ENCODE measurements at regions not wholly inside any gene's neighbourhood (a gene's known extent, or its start where the extent isn't known, plus 50 kb on each side); places are given as distances from the start of the nearest gene placed in this dataset.
"Not testable (repeated sequence)": the region's sequence is repeated elsewhere in the genome, so short reads cannot be mapped to it uniquely, and the experiment has no call there.

- DNase-seq = peak; percentile 13
- in situ Hi-C loops (cut with MboI) = no loop called here
- Histone ChIP-seq H2AFZ (no peak overlapping the region), H3K4me2 (ENCODE audit: unreplicated experiment) (no peak overlapping the region), H3K27me3 (replicated peaks; ENCODE audit: insufficient read depth) (no peaks in the 10 kb centered on the region), H3K79me2 (ENCODE audit: insufficient read depth) (no peaks in the 10 kb centered on the region), H3K4me3 (no peak overlapping the region), H4K20me1 (ENCODE audit: insufficient read depth) (no peaks in the 10 kb centered on the region), H3K27ac (no peak overlapping the region), H3K9ac (no peak overlapping the region), H3K9me2 (ENCODE audit: insufficient read depth) (no peaks in the 10 kb centered on the region), H3K9me3 (ENCODE audit: low read depth) (no peaks in the 10 kb centered on the region), H3F3A (ENCODE audit: insufficient read depth) (no peaks in the 10 kb centered on the region), H3K4me1 (ENCODE audit: insufficient read depth) (0 out of 2 replicates have a peak, but pooled peaks cover 9% of the 10 kb centered on the region), H3K36me3 (ENCODE audit: low read depth) (no peaks in the 10 kb centered on the region)
- no peak for TF ChIP-seq EZH2 (IDR thresholded peaks at IDR 0.05; ENCODE audit: insufficient read depth, poor library complexity, severe bottlenecking)
- no peak for TF ChIP-seq EZH2phosphoT487 (IDR thresholded peaks at IDR 0.05; ENCODE audit: insufficient read depth, low read depth)
Measured at GRCh38 chr4:72843466-72843865, 226.1 kb downstream of the COX18 start.

GRCh38 chr4:72842323-72842722 lies 227.2 kb downstream of the COX18 start:
- H3K4me2 ChIP-seq (ENCODE audit: unreplicated experiment) = no peak overlapping the region
- H3K4me3 ChIP-seq = no peak overlapping the region
- no peaks in the 10 kb centered on the region for H3K9me2 ChIP-seq (ENCODE audit: insufficient read depth)
- H3F3A ChIP-seq (ENCODE audit: insufficient read depth) = no peaks in the 10 kb centered on the region
- DNase-seq = peak; percentile 18
- H3K9me3 ChIP-seq (ENCODE audit: low read depth) = no peaks in the 10 kb centered on the region
- no peaks in the 10 kb centered on the region for H3K27me3 ChIP-seq (replicated peaks; ENCODE audit: insufficient read depth)
- H3K36me3 ChIP-seq (ENCODE audit: low read depth) = no peaks in the 10 kb centered on the region
- no peaks in the 10 kb centered on the region for H3K79me2 ChIP-seq (ENCODE audit: insufficient read depth)
- TF ChIP-seq EZH2 (IDR thresholded peaks at IDR 0.05; ENCODE audit: insufficient read depth, poor library complexity, severe bottlenecking) (no peak), EZH2phosphoT487 (IDR thresholded peaks at IDR 0.05; ENCODE audit: insufficient read depth, low read depth) (no peak)
- H3K9ac ChIP-seq = no peak overlapping the region
- H2AFZ ChIP-seq = no peak overlapping the region
- in situ Hi-C loops (cut with MboI) = no loop called here
- H3K4me1 ChIP-seq (ENCODE audit: insufficient read depth) = 0 out of 2 replicates have a peak, but pooled peaks cover 9% of the 10 kb centered on the region
- H3K27ac ChIP-seq = no peak overlapping the region
- H4K20me1 ChIP-seq (ENCODE audit: insufficient read depth) = no peaks in the 10 kb centered on the region

GRCh38 chr4:72840166-72840565 lies 229.3 kb downstream of the COX18 start:
- DNase-seq; in situ Hi-C loops (cut with MboI): not testable (repeated sequence)
- 18 to 31% methylated on average over 1 of the region's 1 CpG for WGBS, 2 experiments (ENCODE audit: low coverage in 1 of 2, low lambda C conversion rate in 2 of 2, missing lambda C conversion rate in 2 of 2)

GRCh38 chr4:72828864-72829263 lies 240.7 kb downstream of the COX18 start:
- Histone ChIP-seq H4K20me1 (ENCODE audit: insufficient read depth) (no peaks in the 10 kb centered on the region), H3K4me2 (ENCODE audit: unreplicated experiment) (no peak overlapping the region), H3K4me1 (ENCODE audit: insufficient read depth) (no peaks in the 10 kb centered on the region), H3K36me3 (ENCODE audit: low read depth) (no peaks in the 10 kb centered on the region), H3K9me2 (ENCODE audit: insufficient read depth) (no peaks in the 10 kb centered on the region), H3K27ac (no peak overlapping the region), H3K27me3 (replicated peaks; ENCODE audit: insufficient read depth) (0 out of 2 replicates have a peak, but pooled peaks cover 7% of the 10 kb centered on the region), H3K9me3 (ENCODE audit: low read depth) (no peaks in the 10 kb centered on the region), H3F3A (ENCODE audit: insufficient read depth) (no peaks in the 10 kb centered on the region), H2AFZ (no peak overlapping the region), H3K79me2 (ENCODE audit: insufficient read depth) (no peaks in the 10 kb centered on the region), H3K9ac (no peak overlapping the region), H3K4me3 (no peak overlapping the region)
- WGBS, 2 experiments (ENCODE audit: low coverage in 1 of 2, low lambda C conversion rate in 2 of 2, missing lambda C conversion rate in 2 of 2) = 48 to 68% methylated on average over 1 of the region's 1 CpG
- TF ChIP-seq EZH2 (IDR thresholded peaks at IDR 0.05; ENCODE audit: insufficient read depth, poor library complexity, severe bottlenecking) (no peak), EZH2phosphoT487 (IDR thresholded peaks at IDR 0.05; ENCODE audit: insufficient read depth, low read depth) (no peak)
- no peak for DNase-seq
- in situ Hi-C loops (cut with MboI) = no loop called here

More at GRCh38 chr4:72840166-72840565, 229.3 kb downstream of the COX18 start:
- not testable (repeated sequence) for H3K9ac ChIP-seq; H3K9me2 ChIP-seq (ENCODE audit: insufficient read depth); H3K27ac ChIP-seq; H3K4me1 ChIP-seq (ENCODE audit: insufficient read depth); H3K27me3 ChIP-seq (replicated peaks; ENCODE audit: insufficient read depth); H2AFZ ChIP-seq; H3K4me2 ChIP-seq (ENCODE audit: unreplicated experiment); H3K4me3 ChIP-seq; H3F3A ChIP-seq (ENCODE audit: insufficient read depth); H4K20me1 ChIP-seq (ENCODE audit: insufficient read depth); H3K9me3 ChIP-seq (ENCODE audit: low read depth); H3K36me3 ChIP-seq (ENCODE audit: low read depth); H3K79me2 ChIP-seq (ENCODE audit: insufficient read depth)

GRCh38 chr4:72827968-72828367 lies 241.5 kb downstream of the COX18 start:
- no peaks in the 10 kb centered on the region for H3K9me3 ChIP-seq (ENCODE audit: low read depth)
- no peaks in the 10 kb centered on the region for H3K4me1 ChIP-seq (ENCODE audit: insufficient read depth)
- TF ChIP-seq EZH2phosphoT487 (IDR thresholded peaks at IDR 0.05; ENCODE audit: insufficient read depth, low read depth) = no peak
- no peak for TF ChIP-seq EZH2 (IDR thresholded peaks at IDR 0.05; ENCODE audit: insufficient read depth, poor library complexity, severe bottlenecking)
- no peaks in the 10 kb centered on the region for H4K20me1 ChIP-seq (ENCODE audit: insufficient read depth)
- in situ Hi-C loops (cut with MboI) = no loop called here
- H3K79me2 ChIP-seq (ENCODE audit: insufficient read depth) = no peaks in the 10 kb centered on the region
- H3K4me2 ChIP-seq (ENCODE audit: unreplicated experiment) = no peak overlapping the region
- 9 to 10% methylated on average over 1 of the region's 1 CpG for WGBS, 2 experiments (ENCODE audit: low coverage in 1 of 2, low lambda C conversion rate in 2 of 2, missing lambda C conversion rate in 2 of 2)
- no peaks in the 10 kb centered on the region for H3K9me2 ChIP-seq (ENCODE audit: insufficient read depth)
- H3K36me3 ChIP-seq (ENCODE audit: low read depth) = no peaks in the 10 kb centered on the region
- no peak for DNase-seq
- H3K4me3 ChIP-seq = no peak overlapping the region
- H3F3A ChIP-seq (ENCODE audit: insufficient read depth) = no peaks in the 10 kb centered on the region
- 0 out of 2 replicates have a peak, but pooled peaks cover 7% of the 10 kb centered on the region for H3K27me3 ChIP-seq (replicated peaks; ENCODE audit: insufficient read depth)
- H3K9ac ChIP-seq = no peak overlapping the region
- no peak overlapping the region for H3K27ac ChIP-seq
- H2AFZ ChIP-seq = no peak overlapping the region
